GM12864 (cell line): ENCODE measurements at regions not wholly inside any gene's neighbourhood (a gene's known extent, or its start where the extent isn't known, plus 50 kb on each side); places are given as distances from the start of the nearest gene placed in this dataset.

Experiments used
- DNase-seq: peaks from one replicate; pipeline ENCODE4 v3.0.0-alpha.2; 2011; ENCODE audit warnings: low read depth
- H3K4me3 ChIP-seq: 2 replicates; pipeline ENCODE4 v1.5.1; 2011; ENCODE audit warnings: mild to moderate bottlenecking, low read depth, low read length, control low read depth
- TF ChIP-seq, protein P1 (sequence below): IDR thresholded peaks from 2 replicates; pipeline ENCODE4 v1.5.1; 2011; ENCODE audit warnings: low read depth, mild to moderate bottlenecking, moderate library complexity, low read length, control low read depth, inconsistent platforms; ENCODE audit errors: missing control alignments

DNA sequence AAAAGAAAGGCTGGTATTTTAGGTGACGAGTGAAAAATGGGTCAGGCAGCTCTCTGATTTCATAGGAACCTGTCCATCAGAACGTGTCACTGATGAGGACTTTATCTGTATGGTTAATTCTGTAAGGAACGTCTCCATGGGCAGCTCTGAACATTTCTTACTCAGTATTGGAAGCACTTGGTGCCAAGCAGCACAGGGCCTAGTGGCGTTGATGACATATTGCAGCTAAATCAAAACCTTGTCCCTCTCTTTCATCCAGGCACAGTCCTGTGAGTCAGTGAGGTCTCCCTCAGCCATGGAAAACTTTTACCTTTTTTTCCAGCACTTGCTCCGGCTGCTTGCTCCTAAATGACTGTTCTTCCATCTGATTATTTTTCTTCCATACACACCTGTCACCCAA is 301.9 kb downstream of the DHX15 start:
- DNase-seq: no peak
- TF ChIP-seq, protein P1, sequence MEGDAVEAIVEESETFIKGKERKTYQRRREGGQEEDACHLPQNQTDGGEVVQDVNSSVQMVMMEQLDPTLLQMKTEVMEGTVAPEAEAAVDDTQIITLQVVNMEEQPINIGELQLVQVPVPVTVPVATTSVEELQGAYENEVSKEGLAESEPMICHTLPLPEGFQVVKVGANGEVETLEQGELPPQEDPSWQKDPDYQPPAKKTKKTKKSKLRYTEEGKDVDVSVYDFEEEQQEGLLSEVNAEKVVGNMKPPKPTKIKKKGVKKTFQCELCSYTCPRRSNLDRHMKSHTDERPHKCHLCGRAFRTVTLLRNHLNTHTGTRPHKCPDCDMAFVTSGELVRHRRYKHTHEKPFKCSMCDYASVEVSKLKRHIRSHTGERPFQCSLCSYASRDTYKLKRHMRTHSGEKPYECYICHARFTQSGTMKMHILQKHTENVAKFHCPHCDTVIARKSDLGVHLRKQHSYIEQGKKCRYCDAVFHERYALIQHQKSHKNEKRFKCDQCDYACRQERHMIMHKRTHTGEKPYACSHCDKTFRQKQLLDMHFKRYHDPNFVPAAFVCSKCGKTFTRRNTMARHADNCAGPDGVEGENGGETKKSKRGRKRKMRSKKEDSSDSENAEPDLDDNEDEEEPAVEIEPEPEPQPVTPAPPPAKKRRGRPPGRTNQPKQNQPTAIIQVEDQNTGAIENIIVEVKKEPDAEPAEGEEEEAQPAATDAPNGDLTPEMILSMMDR: no peak
- H3K4me3 ChIP-seq: no peak overlapping the region

DNA sequence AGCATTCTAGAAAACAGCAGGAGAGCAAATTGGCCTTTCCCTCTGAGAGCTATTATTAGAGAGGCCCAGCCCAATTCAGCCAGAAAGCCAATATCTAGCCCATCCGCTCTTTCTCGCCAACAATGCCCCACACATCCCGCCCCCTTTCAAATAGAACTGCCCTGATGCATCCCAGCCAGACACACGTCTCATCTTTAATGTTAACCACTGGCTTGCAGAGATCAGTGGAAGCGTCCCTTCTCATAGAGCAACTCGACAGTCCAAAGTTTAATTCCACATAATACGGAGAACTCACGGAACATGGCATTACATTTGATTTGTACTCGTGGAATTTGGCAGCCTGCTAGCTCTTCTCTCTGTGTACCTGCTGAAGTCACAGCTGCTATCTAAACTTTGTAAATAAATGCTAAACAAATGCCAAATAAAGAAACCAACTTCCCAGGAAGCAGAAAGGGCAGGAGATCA is 304.4 kb downstream of the DHX15 start:
- TF ChIP-seq, protein P1: no peak
- no peak for DNase-seq
- no peak overlapping the region for H3K4me3 ChIP-seq

DNA sequence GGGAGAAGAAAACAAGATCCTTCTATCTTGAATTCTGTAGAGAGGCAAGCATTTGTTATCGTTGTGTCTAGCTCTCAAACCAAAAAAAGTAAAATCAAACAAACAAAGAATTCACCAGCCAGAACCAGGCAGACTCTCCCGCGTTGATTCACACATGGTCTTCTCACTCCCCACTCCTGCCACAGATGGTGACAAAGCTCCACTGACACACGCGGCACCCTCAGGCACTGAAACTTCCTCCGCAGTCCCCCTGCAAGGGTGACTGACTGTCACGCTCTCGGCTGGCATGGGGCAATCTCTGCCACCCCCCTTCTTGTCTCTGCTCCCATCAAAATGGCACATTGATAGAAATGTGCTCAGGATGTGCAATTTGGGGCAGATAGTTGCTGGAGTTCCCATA is 304.9 kb downstream of the DHX15 start:
- TF ChIP-seq, protein P1: no peak
- no peak for DNase-seq
- H3K4me3 ChIP-seq: no peak overlapping the region

DNA sequence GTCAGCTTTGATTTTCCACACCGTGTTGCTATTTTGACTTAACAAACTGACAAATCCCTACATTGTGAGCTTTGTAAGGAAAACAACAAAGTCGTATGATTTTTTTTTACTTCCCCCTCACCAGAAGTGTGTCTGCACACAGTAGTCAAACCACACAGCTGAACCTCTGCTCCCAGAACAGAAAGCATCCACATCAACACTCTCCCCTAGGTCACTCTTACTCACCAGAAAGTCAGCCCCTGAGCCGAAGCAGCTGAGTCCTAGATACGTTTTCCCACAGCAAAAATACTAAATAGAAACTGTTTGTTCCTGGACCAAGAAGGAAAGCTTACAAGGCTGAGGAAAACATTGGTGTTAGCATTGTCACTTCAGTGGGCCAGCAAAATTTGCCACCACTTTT is 305.7 kb downstream of the DHX15 start:
- H3K4me3 ChIP-seq: no peak overlapping the region
- no peak for DNase-seq
- TF ChIP-seq, protein P1: no peak

DNA sequence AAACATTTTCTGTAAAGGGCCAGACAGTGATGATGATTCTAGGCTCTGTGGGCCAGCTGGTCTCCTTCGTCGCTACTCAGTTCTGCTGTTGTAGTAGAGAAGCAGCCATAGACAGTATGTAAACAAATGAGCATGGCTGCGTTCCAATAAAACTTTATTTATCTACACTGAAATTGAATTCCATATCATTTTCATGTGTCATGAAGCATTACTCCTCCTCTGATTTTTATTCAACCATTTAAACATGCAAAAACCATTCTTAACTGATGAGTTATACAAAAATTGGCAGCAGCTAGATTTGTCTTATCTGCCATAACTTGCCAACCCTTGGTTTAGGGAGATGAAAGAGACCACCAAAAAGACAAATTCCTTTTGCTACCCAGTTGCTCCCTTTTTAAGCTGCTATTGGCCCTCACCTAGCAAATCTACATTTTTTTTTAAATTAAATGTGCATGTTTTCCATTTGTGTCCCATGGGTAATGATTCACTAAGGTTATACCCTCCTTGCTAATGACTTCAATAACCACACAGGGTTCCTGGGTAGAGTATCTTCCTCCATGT is 309.9 kb downstream of the DHX15 start:
- TF ChIP-seq, protein P1: no peak
- DNase-seq: no peak
- no peak overlapping the region for H3K4me3 ChIP-seq

DNA sequence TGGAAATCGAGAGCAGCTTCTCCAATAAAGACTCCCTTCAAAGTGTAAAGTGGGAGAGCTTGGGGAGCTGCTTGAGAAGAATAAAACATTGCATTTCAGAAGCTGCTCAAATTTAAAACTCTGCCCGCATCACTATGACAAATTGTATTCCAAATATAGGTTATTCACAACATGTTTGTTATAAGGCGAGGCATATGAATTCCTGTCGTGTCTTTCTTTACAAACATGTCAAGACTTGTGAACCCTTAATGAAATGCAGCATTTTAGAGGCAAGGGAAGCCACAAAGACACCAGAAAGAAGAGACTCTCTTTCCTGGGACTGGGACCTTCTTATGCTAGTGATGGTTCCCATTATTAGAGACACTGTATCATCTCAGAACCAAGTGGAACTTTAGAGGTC is 311.2 kb downstream of the DHX15 start:
- H3K4me3 ChIP-seq: no peak overlapping the region
- DNase-seq: no peak
- TF ChIP-seq, protein P1: no peak
